ENCODE measurements at regions not wholly inside any gene's neighbourhood (a gene's known extent, or its start where the extent isn't known, plus 50 kb on each side); places are given as distances from the start of the nearest gene placed in this dataset.

- Mint-ChIP-seq H3K27me3 (ENCODE audit: low read depth) (no peaks in the 10 kb centered on the region), H3K27ac (ENCODE audit: unreplicated experiment) (no peak overlapping the region), H3K4me1 (ENCODE audit: low read depth) (no peaks in the 10 kb centered on the region)
Observed at GRCh38 chr6:158879180-158879579, 60.0 kb upstream of the EZR start.

DNA sequence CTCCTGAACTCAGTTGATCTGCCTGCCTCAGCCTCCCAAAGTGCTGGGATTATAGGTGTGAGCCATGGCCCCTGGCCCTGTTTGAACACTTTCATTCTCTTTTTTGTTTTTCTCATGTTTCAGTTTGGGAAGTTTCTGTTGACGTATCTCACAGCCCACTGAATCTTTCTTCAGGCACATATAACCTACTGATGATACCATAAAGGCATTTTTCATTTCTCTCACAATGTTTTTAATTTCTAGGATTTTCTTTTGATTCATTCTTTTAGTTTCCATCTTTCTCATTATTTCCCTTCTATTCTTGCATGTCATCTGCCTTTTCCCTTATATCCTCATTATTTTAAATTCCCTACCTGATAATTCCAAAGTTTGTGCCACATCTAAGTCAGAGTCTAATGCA is 58.5 kb upstream of the EZR start:
- DNase-seq (ENCODE audit: low spot score): no peak
- Mint-ChIP-seq H3K36me3 (ENCODE audit: low read depth) (peaks cover 13% of the 10 kb centered on the region), H3K27me3 (ENCODE audit: low read depth) (peaks cover 3% of the 10 kb centered on the region), H3K4me1 (ENCODE audit: low read depth) (no peaks in the 10 kb centered on the region), H3K9me3 (ENCODE audit: low read depth) (peaks cover 15% of the 10 kb centered on the region), H3K4me3 (ENCODE audit: unreplicated experiment) (no peak overlapping the region), H3K27ac (ENCODE audit: unreplicated experiment) (no peak overlapping the region)
- TF ChIP-seq CTCF (IDR thresholded peaks at IDR 0.05): no peak

More at GRCh38 chr6:158879180-158879579, 60.0 kb upstream of the EZR start:
- H3K9me3 Mint-ChIP-seq (ENCODE audit: low read depth): peaks cover 15% of the 10 kb centered on the region
- no peak overlapping the region for H3K4me3 Mint-ChIP-seq (ENCODE audit: unreplicated experiment)
- H3K36me3 Mint-ChIP-seq (ENCODE audit: low read depth): peaks cover 13% of the 10 kb centered on the region
- TF ChIP-seq CTCF (IDR thresholded peaks at IDR 0.05): no peak
- no peak for DNase-seq (ENCODE audit: low spot score)

- Mint-ChIP-seq H3K36me3 (ENCODE audit: low read depth) (peaks cover 13% of the 10 kb centered on the region), H3K27ac (ENCODE audit: unreplicated experiment) (no peak overlapping the region), H3K4me1 (ENCODE audit: low read depth) (no peaks in the 10 kb centered on the region), H3K9me3 (ENCODE audit: low read depth) (peaks cover 15% of the 10 kb centered on the region), H3K4me3 (ENCODE audit: unreplicated experiment) (no peak overlapping the region), H3K27me3 (ENCODE audit: low read depth) (peaks cover 3% of the 10 kb centered on the region)
- no peak for TF ChIP-seq CTCF (IDR thresholded peaks at IDR 0.05)
- DNase-seq (ENCODE audit: low spot score): no peak
Observed at GRCh38 chr6:158876886-158877285, 57.7 kb upstream of the EZR start.

- Mint-ChIP-seq H3K27ac (ENCODE audit: unreplicated experiment) (peak overlapping the region; percentile 79), H3K4me3 (ENCODE audit: unreplicated experiment) (peak overlapping the region; percentile 58), H3K4me1 (ENCODE audit: low read depth) (peaks cover 17% of the 10 kb centered on the region), H3K27me3 (ENCODE audit: low read depth) (peaks cover 3% of the 10 kb centered on the region), H3K36me3 (ENCODE audit: low read depth) (no peaks in the 10 kb centered on the region), H3K9me3 (ENCODE audit: low read depth) (no peaks in the 10 kb centered on the region)
- no peak for TF ChIP-seq CTCF (IDR thresholded peaks at IDR 0.05)
- no peak for DNase-seq (ENCODE audit: low spot score)
Observed at GRCh38 chr6:158870649-158870957, 51.4 kb upstream of the EZR start.

- H3K36me3 Mint-ChIP-seq (ENCODE audit: low read depth): no peaks in the 10 kb centered on the region
- H3K4me1 Mint-ChIP-seq (ENCODE audit: low read depth): peaks cover 20% of the 10 kb centered on the region
- peak overlapping the region; percentile 78 for H3K4me3 Mint-ChIP-seq (ENCODE audit: unreplicated experiment)
- H3K9me3 Mint-ChIP-seq (ENCODE audit: low read depth): no peaks in the 10 kb centered on the region
- DNase-seq (ENCODE audit: low spot score): no peak
- TF ChIP-seq CTCF (IDR thresholded peaks at IDR 0.05): peak; percentile 13
- peaks cover 3% of the 10 kb centered on the region for H3K27me3 Mint-ChIP-seq (ENCODE audit: low read depth)
- peak overlapping the region; percentile 91 for H3K27ac Mint-ChIP-seq (ENCODE audit: unreplicated experiment)
Observed at GRCh38 chr6:158869826-158870648, 50.9 kb upstream of the EZR start.
